GM19395 (cell line): ENCODE measurements at regions not wholly inside any gene's neighbourhood (a gene's known extent, or its start where the extent isn't known, plus 50 kb on each side); places are given as distances from the start of the nearest gene placed in this dataset.
A peak's percentile ranks its signal among the peaks of the same experiment; 100 is the strongest.
"Not testable (repeated sequence)": the region's sequence is repeated elsewhere in the genome, so short reads cannot be mapped to it uniquely, and the experiment has no call there.

Source experiments
- ATAC-seq: cut with Tn5 transposase; IDR thresholded peaks from one replicate; pipeline ENCODE4 v1.9.1; 2021; ENCODE audit warnings: mild to moderate bottlenecking, moderate library complexity; ENCODE audit not compliant: unreplicated experiment

- peak; percentile 75 for ATAC-seq
Measured at GRCh38 chr14:22314183-22314820, 274.7 kb downstream of the DAD1 start.

- ATAC-seq: no peak
Measured at GRCh38 chr14:22313172-22313801, 275.7 kb downstream of the DAD1 start.

GRCh38 chr14:22311636-22312035 is 277.4 kb downstream of the DAD1 start:
- ATAC-seq: no peak

- ATAC-seq: no peak
Measured at GRCh38 chr14:22305607-22306006, 283.4 kb downstream of the DAD1 start.

GRCh38 chr14:22304326-22304725 is 284.7 kb downstream of the DAD1 start:
- no peak for ATAC-seq

GRCh38 chr14:22303589-22304195 is 285.3 kb downstream of the DAD1 start:
- ATAC-seq: no peak

GRCh38 chr14:22300646-22301045 is 288.4 kb downstream of the DAD1 start:
- no peak for ATAC-seq

GRCh38 chr14:22297376-22297775 is 291.6 kb downstream of the DAD1 start:
- ATAC-seq: no peak

- no peak for ATAC-seq
Measured at GRCh38 chr14:22296722-22297121, 292.3 kb downstream of the DAD1 start.

GRCh38 chr14:22296088-22296487 is 292.9 kb downstream of the DAD1 start:
- ATAC-seq: no peak

- ATAC-seq: no peak
Measured at GRCh38 chr14:22291406-22291805, 297.6 kb downstream of the DAD1 start.

GRCh38 chr14:22289570-22289969 is 299.5 kb downstream of the DAD1 start:
- ATAC-seq: no peak

- ATAC-seq: no peak
Measured at GRCh38 chr14:22285991-22286390, 303.0 kb downstream of the DAD1 start.

- no peak for ATAC-seq
Measured at GRCh38 chr14:22282949-22283348, 306.1 kb downstream of the DAD1 start.

GRCh38 chr14:22282417-22282816 is 306.6 kb downstream of the DAD1 start:
- ATAC-seq: no peak

GRCh38 chr14:22281447-22281874 is 307.6 kb downstream of the DAD1 start:
- not testable (repeated sequence) for ATAC-seq

GRCh38 chr14:22280497-22281316 is 308.3 kb downstream of the DAD1 start:
- no peak for ATAC-seq

- ATAC-seq: no peak
Measured at GRCh38 chr14:22276913-22277816, 311.9 kb downstream of the DAD1 start.

GRCh38 chr14:22271838-22272799 is 316.9 kb downstream of the DAD1 start:
- no peak for ATAC-seq
